H1 (cell line): ENCODE measurements at regions not wholly inside any gene's neighbourhood (a gene's known extent, or its start where the extent isn't known, plus 50 kb on each side); places are given as distances from the start of the nearest gene placed in this dataset.

Source experiments
- CTCF ChIA-PET: fragments of 300-600 bp; sonication (Branson Sonifier 250); formaldehyde crosslinking; loops from one replicate; lab custom pipeline; 2021; ENCODE audit not compliant: partially characterized antibody; lab: Charles Lee
- POLR2A ChIA-PET: fragments of 300-600 bp; sonication (Branson Sonifier 250); formaldehyde crosslinking; loops from one replicate; lab custom pipeline; 2021; ENCODE audit warnings: inconsistent platforms; ENCODE audit not compliant: partially characterized antibody; lab: Charles Lee
- DNase-seq, 2 experiments: peaks; one replicate each; pipeline versions ENCODE4 v3.0.0 to v3.0.0-alpha.2; 2010 to 2022; ENCODE audit warnings: low spot score in 2 of 2, low read depth in 1 of 2, mixed read lengths in 1 of 2
- FAIRE-seq: peaks from 2 replicates; lab custom pipeline; 2011; peaks lifted over from hg19 to GRCh38; lab: Jason Lieb, UNC
- H2AFZ ChIP-seq: 2 replicates; pipeline ENCODE4 v1.8.1; 2012; ENCODE audit warnings: low read length, inconsistent platforms
- H2AK5ac ChIP-seq: 2 replicates; pipeline ENCODE4 v1.6.1; 2013; ENCODE audit warnings: low read depth, low read length
- H2BK120ac ChIP-seq: replicated peaks from 2 replicates; pipeline ENCODE3; 2013; ENCODE audit warnings: low read depth, low read length, inconsistent platforms
- H2BK12ac ChIP-seq: 2 replicates; pipeline ENCODE4 v1.6.1; 2013; ENCODE audit warnings: low read depth, low read length
- H2BK15ac ChIP-seq: 2 replicates; pipeline ENCODE4 v1.6.1; 2013; ENCODE audit warnings: low read length
- H2BK20ac ChIP-seq: 2 replicates; pipeline ENCODE4 v1.6.1; 2013; ENCODE audit warnings: low read length
- H2BK5ac ChIP-seq: 2 replicates; pipeline ENCODE4 v1.6.1; 2013; ENCODE audit warnings: low read depth, low read length
- H3K14ac ChIP-seq: 2 replicates; pipeline ENCODE4 v1.6.1; 2013; ENCODE audit warnings: inconsistent platforms; ENCODE audit not compliant: insufficient read length
- H3K18ac ChIP-seq: 2 replicates; pipeline ENCODE4 v1.6.1; 2013; ENCODE audit warnings: low read length; ENCODE audit errors: extremely low read depth
- H3K23ac ChIP-seq: 2 replicates; pipeline ENCODE4 v1.6.1; 2013; ENCODE audit warnings: inconsistent platforms; ENCODE audit not compliant: insufficient read length
- H3K23me2 ChIP-seq: 2 replicates; pipeline ENCODE4 v1.6.1; 2013; ENCODE audit warnings: low read depth, low read length
- H3K27ac ChIP-seq: 2 replicates; pipeline ENCODE4 v1.6.1; 2011; ENCODE audit warnings: low read depth, low read length, inconsistent platforms
- H3K27me3 ChIP-seq, 4 experiments: replicated peaks in 1 of 4; 1 replicate in 1 of 4; 2 replicates in 3 of 4; pipeline versions ENCODE4 v1.6.1 to v1.8.1; 2011 to 2013; ENCODE audit warnings: low read length in 3 of 4, mild to moderate bottlenecking in 3 of 4, inconsistent platforms in 2 of 4, mixed read lengths in 2 of 4, moderate library complexity in 1 of 4; ENCODE audit not compliant: control insufficient read depth in 3 of 4, insufficient read depth in 3 of 4; ENCODE audit errors: extremely low read depth in 1 of 4
- H3K36me3 ChIP-seq, 4 experiments: 2 replicates each; pipeline versions ENCODE4 v1.6.1 to v1.8.1; 2011 to 2013; ENCODE audit warnings: mild to moderate bottlenecking in 4 of 4, low read length in 3 of 4, moderate library complexity in 2 of 4, control low read depth in 1 of 4, inconsistent platforms in 1 of 4; ENCODE audit not compliant: insufficient read depth in 4 of 4, control insufficient read depth in 2 of 4
- H3K4ac ChIP-seq: replicated peaks from 2 replicates; pipeline ENCODE3; 2013; ENCODE audit warnings: low read length, low read depth, mixed read lengths, inconsistent platforms; ENCODE audit not compliant: insufficient read length
- H3K4me1 ChIP-seq, 4 experiments: replicated peaks in 1 of 4; 1 replicate in 1 of 4; 2 replicates in 3 of 4; pipeline versions ENCODE4 v1.6.1 to v1.8.1; 2011 to 2013; ENCODE audit warnings: low read length in 3 of 4, inconsistent platforms in 2 of 4, mixed read lengths in 1 of 4; ENCODE audit not compliant: insufficient read depth in 4 of 4, control insufficient read depth in 3 of 4
- H3K4me2 ChIP-seq, 2 experiments: 2 replicates each; pipeline versions ENCODE4 v1.6.1 to v1.8.1; 2011 to 2013; ENCODE audit warnings: low read depth in 2 of 2, low read length in 2 of 2, control low read depth in 1 of 2, inconsistent platforms in 1 of 2, mild to moderate bottlenecking in 1 of 2; ENCODE audit not compliant: insufficient read depth in 1 of 2
- H3K4me3 ChIP-seq, 4 experiments: fragments of 200-600, 300-600 bp in 1 of 4; sonication (generic), shearing (Covaris generic), sonication (Bioruptor Twin) in 1 of 4; 2 replicates each; pipeline versions ENCODE4 v1.5.1 to v1.8.1; 2011 to 2016; ENCODE audit warnings: low read length in 4 of 4, low read depth in 3 of 4, control low read depth in 2 of 4, inconsistent platforms in 2 of 4, mild to moderate bottlenecking in 2 of 4, mixed read lengths in 1 of 4, moderate library complexity in 1 of 4; ENCODE audit not compliant: insufficient read depth in 2 of 4; ENCODE audit errors: extremely low read depth in 1 of 4
- H3K56ac ChIP-seq: replicated peaks from 2 replicates; pipeline ENCODE3; 2013; ENCODE audit warnings: low read depth, mild to moderate bottlenecking, mixed read lengths, low read length, inconsistent platforms; ENCODE audit not compliant: insufficient read length
- H3K79me1 ChIP-seq: 2 replicates; pipeline ENCODE4 v1.6.1; 2013; ENCODE audit warnings: low read depth, low read length, control low read depth
- H3K79me2 ChIP-seq, 2 experiments: 2 replicates each; pipeline versions ENCODE4 v1.6.1 to v1.8.1; 2012 to 2013; ENCODE audit warnings: low read length in 2 of 2, mild to moderate bottlenecking in 2 of 2, inconsistent platforms in 1 of 2; ENCODE audit not compliant: insufficient read depth in 2 of 2, control insufficient read depth in 1 of 2
- H3K9ac ChIP-seq, 4 experiments: replicated peaks in 1 of 4; 1 replicate in 1 of 4; 2 replicates in 3 of 4; pipeline versions ENCODE4 v1.6.1 to v1.8.1; 2011 to 2013; ENCODE audit warnings: low read depth in 3 of 4, low read length in 3 of 4, control low read depth in 2 of 4, mild to moderate bottlenecking in 2 of 4, moderate library complexity in 2 of 4, inconsistent platforms in 1 of 4; ENCODE audit errors: extremely low read depth in 1 of 4
- H3K9me3 ChIP-seq, 2 experiments: 2 replicates each; pipeline versions ENCODE4 v1.6.1 to v1.8.1; 2012 to 2013; ENCODE audit warnings: mild to moderate bottlenecking in 2 of 2, moderate library complexity in 2 of 2, control low read depth in 1 of 2, inconsistent platforms in 1 of 2, low read depth in 1 of 2, low read length in 1 of 2, mixed read lengths in 1 of 2; ENCODE audit not compliant: insufficient read depth in 2 of 2
- H4K20me1 ChIP-seq, 2 experiments: replicated peaks in 1 of 2; 2 replicates each; pipeline versions ENCODE3 to v1.8.1; 2011 to 2013; ENCODE audit warnings: inconsistent platforms in 2 of 2, low read length in 2 of 2, mild to moderate bottlenecking in 1 of 2; ENCODE audit not compliant: insufficient read depth in 2 of 2, control insufficient read depth in 1 of 2
- H4K5ac ChIP-seq: 2 replicates; pipeline ENCODE4 v1.6.1; 2013; ENCODE audit warnings: low read length, low read depth, mixed read lengths, inconsistent platforms; ENCODE audit not compliant: insufficient read length
- H4K8ac ChIP-seq: 2 replicates; pipeline ENCODE4 v1.8.0; 2013; ENCODE audit warnings: mild to moderate bottlenecking, moderate library complexity, low read length, inconsistent platforms; ENCODE audit not compliant: insufficient read depth; ENCODE audit errors: extremely low read depth
- H4K91ac ChIP-seq: replicated peaks from 2 replicates; pipeline ENCODE3; 2013; ENCODE audit warnings: low read length, mixed read lengths, inconsistent platforms; ENCODE audit not compliant: insufficient read length
- WGBS, 2 experiments: shearing (Covaris generic) in 1 of 2; methylation state at CpG; one replicate each; pipeline versions ENCODE4 v1.1.6 to v1.1.7; 2013 to 2015; ENCODE audit warnings: low lambda C conversion rate in 2 of 2, mixed read lengths in 2 of 2, inconsistent platforms in 1 of 2, low coverage in 1 of 2, missing lambda C conversion rate in 1 of 2; ENCODE audit not compliant: insufficient replicate concordance in 2 of 2, insufficient coverage in 1 of 2, insufficient read length in 1 of 2; ENCODE audit errors: extremely low coverage in 1 of 2, missing lambda C conversion rate in 1 of 2; 5-methylcytosine and 5-hydroxymethylcytosine counted together
- TF ChIP-seq, protein P1 (sequence below): fragments of 300-600 bp; sonication (generic); IDR thresholded peaks from 2 replicates; pipeline ENCODE4 v1.7.1; 2012; ENCODE audit warnings: low read length, moderate library complexity, mild to moderate bottlenecking, inconsistent platforms; ENCODE audit not compliant: insufficient replicate concordance

DNA sequence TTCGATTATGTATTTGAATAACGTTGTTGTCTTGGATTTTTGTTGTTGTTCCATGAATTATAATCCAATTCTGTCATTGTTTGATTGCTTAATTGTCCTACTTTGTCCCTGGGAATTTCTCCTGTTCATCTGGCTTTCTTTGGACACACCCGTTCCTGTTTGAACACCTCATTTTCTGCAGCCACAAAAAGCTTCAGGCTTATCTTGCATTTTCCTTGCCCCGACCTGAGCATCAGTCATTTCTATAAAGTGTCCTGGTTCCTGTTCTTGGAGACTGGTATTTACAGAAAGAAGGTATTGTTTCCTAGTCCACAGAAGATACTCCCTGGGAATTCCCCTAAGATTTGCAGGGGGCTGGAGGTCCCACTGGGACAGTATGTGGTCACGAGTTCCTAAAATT lies 731.8 kb upstream of the ARGLU1 start:
- H3K79me1 ChIP-seq = no peaks in the 10 kb centered on the region
- DNase-seq (no peak), FAIRE-seq (no peak)
- POLR2A ChIA-PET = no interaction called here
- no peaks in the 10 kb centered on the region for H3K79me2 ChIP-seq
- H3K4me1 ChIP-seq = peaks cover 0 to 3% (median 0%) of the 10 kb centered on the region in 4 experiments; a peak in 1 of 7 replicates
- no peak overlapping the region for H3K4ac ChIP-seq
- CTCF ChIA-PET = interaction anchor here (2.9 kb wide), 1 partner anchor 24 kb away, joined by 8 read pairs; no protein-coding TSS in a partner anchor
- H3K23ac ChIP-seq = no peak overlapping the region
- H3K56ac ChIP-seq = no peak overlapping the region
- no peaks in the 10 kb centered on the region for H4K20me1 ChIP-seq
- H2AK5ac ChIP-seq = no peak overlapping the region
- H3K36me3 ChIP-seq = no peaks in the 10 kb centered on the region
- H3K14ac ChIP-seq = no peak overlapping the region
- 84% methylated on average over 5 of the region's 5 CpGs; no CpG with 5 or more reads in 1 of the 2 experiments for WGBS, 2 experiments
- H4K8ac ChIP-seq = no peak overlapping the region
- H2BK5ac ChIP-seq = no peak overlapping the region
- H4K91ac ChIP-seq = no peak overlapping the region
- H2AFZ ChIP-seq = no peak overlapping the region
- no peak overlapping the region for H3K18ac ChIP-seq
- no peak overlapping the region for H2BK120ac ChIP-seq
- H2BK20ac ChIP-seq = no peak overlapping the region
- H3K9ac ChIP-seq = no peak overlapping the region
- no peaks in the 10 kb centered on the region for H3K27me3 ChIP-seq
- no peak overlapping the region for H3K4me3 ChIP-seq
- H3K27ac ChIP-seq = no peak overlapping the region
- H3K9me3 ChIP-seq = no peaks in the 10 kb centered on the region
- H3K23me2 ChIP-seq = no peaks in the 10 kb centered on the region
- H4K5ac ChIP-seq = no peak overlapping the region
- no peak overlapping the region for H2BK15ac ChIP-seq
- H3K4me2 ChIP-seq = no peak overlapping the region
- no peak overlapping the region for H2BK12ac ChIP-seq
- TF ChIP-seq, protein P1, sequence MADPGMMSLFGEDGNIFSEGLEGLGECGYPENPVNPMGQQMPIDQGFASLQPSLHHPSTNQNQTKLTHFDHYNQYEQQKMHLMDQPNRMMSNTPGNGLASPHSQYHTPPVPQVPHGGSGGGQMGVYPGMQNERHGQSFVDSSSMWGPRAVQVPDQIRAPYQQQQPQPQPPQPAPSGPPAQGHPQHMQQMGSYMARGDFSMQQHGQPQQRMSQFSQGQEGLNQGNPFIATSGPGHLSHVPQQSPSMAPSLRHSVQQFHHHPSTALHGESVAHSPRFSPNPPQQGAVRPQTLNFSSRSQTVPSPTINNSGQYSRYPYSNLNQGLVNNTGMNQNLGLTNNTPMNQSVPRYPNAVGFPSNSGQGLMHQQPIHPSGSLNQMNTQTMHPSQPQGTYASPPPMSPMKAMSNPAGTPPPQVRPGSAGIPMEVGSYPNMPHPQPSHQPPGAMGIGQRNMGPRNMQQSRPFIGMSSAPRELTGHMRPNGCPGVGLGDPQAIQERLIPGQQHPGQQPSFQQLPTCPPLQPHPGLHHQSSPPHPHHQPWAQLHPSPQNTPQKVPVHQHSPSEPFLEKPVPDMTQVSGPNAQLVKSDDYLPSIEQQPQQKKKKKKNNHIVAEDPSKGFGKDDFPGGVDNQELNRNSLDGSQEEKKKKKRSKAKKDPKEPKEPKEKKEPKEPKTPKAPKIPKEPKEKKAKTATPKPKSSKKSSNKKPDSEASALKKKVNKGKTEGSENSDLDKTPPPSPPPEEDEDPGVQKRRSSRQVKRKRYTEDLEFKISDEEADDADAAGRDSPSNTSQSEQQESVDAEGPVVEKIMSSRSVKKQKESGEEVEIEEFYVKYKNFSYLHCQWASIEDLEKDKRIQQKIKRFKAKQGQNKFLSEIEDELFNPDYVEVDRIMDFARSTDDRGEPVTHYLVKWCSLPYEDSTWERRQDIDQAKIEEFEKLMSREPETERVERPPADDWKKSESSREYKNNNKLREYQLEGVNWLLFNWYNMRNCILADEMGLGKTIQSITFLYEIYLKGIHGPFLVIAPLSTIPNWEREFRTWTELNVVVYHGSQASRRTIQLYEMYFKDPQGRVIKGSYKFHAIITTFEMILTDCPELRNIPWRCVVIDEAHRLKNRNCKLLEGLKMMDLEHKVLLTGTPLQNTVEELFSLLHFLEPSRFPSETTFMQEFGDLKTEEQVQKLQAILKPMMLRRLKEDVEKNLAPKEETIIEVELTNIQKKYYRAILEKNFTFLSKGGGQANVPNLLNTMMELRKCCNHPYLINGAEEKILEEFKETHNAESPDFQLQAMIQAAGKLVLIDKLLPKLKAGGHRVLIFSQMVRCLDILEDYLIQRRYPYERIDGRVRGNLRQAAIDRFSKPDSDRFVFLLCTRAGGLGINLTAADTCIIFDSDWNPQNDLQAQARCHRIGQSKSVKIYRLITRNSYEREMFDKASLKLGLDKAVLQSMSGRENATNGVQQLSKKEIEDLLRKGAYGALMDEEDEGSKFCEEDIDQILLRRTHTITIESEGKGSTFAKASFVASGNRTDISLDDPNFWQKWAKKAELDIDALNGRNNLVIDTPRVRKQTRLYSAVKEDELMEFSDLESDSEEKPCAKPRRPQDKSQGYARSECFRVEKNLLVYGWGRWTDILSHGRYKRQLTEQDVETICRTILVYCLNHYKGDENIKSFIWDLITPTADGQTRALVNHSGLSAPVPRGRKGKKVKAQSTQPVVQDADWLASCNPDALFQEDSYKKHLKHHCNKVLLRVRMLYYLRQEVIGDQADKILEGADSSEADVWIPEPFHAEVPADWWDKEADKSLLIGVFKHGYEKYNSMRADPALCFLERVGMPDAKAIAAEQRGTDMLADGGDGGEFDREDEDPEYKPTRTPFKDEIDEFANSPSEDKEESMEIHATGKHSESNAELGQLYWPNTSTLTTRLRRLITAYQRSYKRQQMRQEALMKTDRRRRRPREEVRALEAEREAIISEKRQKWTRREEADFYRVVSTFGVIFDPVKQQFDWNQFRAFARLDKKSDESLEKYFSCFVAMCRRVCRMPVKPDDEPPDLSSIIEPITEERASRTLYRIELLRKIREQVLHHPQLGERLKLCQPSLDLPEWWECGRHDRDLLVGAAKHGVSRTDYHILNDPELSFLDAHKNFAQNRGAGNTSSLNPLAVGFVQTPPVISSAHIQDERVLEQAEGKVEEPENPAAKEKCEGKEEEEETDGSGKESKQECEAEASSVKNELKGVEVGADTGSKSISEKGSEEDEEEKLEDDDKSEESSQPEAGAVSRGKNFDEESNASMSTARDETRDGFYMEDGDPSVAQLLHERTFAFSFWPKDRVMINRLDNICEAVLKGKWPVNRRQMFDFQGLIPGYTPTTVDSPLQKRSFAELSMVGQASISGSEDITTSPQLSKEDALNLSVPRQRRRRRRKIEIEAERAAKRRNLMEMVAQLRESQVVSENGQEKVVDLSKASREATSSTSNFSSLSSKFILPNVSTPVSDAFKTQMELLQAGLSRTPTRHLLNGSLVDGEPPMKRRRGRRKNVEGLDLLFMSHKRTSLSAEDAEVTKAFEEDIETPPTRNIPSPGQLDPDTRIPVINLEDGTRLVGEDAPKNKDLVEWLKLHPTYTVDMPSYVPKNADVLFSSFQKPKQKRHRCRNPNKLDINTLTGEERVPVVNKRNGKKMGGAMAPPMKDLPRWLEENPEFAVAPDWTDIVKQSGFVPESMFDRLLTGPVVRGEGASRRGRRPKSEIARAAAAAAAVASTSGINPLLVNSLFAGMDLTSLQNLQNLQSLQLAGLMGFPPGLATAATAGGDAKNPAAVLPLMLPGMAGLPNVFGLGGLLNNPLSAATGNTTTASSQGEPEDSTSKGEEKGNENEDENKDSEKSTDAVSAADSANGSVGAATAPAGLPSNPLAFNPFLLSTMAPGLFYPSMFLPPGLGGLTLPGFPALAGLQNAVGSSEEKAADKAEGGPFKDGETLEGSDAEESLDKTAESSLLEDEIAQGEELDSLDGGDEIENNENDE = no peak
